Astrocyte of the spinal cord (primary cell): ENCODE measurements at regions not wholly inside any gene's neighbourhood (a gene's known extent, or its start where the extent isn't known, plus 50 kb on each side); places are given as distances from the start of the nearest gene placed in this dataset.

Experiments used
- DNase-seq: peaks from one replicate; pipeline ENCODE4 v3.0.0; 2011; ENCODE audit warnings: low read depth, low spot score
- H3K4me3 ChIP-seq: 2 replicates; pipeline ENCODE4 v1.5.1; 2011; ENCODE audit warnings: low read depth, mild to moderate bottlenecking, low read length, moderate library complexity
- in situ Hi-C: cut with HindIII; loops from 2 replicates; pipeline ENCODE4 v1.10.0; 2017; ENCODE audit warnings: low sequenced_read_pairs
- TF ChIP-seq, protein P1 (sequence below): IDR thresholded peaks from 2 replicates; pipeline ENCODE4 v1.5.1; 2012; ENCODE audit warnings: low read depth, mild to moderate bottlenecking, low read length, inconsistent platforms

DNA sequence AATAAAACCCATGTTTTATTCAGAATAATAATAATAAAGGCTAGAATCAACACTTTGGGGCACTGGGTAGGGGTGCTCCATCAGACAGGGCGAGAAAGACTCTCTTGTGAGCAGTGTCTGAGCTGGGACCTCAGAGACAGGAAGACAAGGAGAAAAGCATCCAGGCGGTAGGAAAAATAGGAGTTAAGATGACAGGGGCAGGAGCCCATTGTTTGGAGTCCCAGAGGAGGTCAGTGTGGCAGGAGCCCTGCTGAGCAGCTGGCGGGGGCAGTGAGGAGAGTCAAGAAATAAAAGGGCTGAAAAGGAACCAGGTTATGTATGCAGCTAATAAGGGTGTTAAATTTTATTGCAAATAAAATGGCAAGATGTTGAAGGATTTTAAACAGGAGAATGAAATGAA, 457.4 kb downstream of the FBXO15 start:
- in situ Hi-C loops: no loop called here
- no peak overlapping the region for H3K4me3 ChIP-seq
- no peak for DNase-seq
- TF ChIP-seq, protein P1, sequence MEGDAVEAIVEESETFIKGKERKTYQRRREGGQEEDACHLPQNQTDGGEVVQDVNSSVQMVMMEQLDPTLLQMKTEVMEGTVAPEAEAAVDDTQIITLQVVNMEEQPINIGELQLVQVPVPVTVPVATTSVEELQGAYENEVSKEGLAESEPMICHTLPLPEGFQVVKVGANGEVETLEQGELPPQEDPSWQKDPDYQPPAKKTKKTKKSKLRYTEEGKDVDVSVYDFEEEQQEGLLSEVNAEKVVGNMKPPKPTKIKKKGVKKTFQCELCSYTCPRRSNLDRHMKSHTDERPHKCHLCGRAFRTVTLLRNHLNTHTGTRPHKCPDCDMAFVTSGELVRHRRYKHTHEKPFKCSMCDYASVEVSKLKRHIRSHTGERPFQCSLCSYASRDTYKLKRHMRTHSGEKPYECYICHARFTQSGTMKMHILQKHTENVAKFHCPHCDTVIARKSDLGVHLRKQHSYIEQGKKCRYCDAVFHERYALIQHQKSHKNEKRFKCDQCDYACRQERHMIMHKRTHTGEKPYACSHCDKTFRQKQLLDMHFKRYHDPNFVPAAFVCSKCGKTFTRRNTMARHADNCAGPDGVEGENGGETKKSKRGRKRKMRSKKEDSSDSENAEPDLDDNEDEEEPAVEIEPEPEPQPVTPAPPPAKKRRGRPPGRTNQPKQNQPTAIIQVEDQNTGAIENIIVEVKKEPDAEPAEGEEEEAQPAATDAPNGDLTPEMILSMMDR: no peak

DNA sequence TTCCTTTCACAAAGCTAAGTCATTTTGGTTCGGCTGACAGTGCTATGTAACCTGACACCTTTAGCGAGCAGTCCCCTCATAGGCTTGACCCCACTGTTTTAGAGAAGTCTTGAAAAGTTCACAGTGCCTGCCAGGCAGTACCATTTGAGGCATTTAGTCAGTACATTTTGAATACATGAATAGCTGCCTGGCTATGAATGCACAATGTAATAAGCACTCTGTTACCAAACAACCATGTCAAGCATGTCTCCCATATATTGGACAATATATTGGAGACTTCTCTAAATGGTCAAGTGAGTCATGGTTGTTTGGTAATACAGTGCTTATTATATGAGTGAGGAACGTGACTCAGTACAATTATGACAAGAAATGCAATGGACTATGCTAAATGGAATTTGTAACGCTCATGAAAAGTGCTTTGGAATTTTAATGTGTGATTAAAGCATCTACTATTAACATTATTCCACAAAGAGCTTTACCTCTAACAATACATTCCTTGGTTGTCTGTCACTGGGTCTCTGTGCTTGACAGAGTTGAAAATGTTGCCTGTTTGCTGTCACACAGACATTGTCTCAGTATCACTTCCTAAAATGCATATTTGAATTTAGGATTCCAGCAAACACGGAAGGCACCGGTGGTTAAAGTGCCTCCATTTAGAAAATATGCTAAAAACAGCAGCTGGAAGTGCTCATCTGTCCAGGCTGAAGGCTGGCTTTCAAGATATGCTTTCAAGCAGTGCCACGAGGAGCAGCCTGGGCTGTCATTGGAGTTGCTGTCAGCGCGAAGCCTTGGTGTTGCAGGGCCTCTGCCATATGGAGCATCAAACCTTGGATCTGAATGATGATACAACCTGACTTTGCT, 458.6 kb downstream of the FBXO15 start:
- no peak overlapping the region for H3K4me3 ChIP-seq
- DNase-seq: peak; percentile 93
- in situ Hi-C loops: no loop called here
- TF ChIP-seq, protein P1: no peak

DNA sequence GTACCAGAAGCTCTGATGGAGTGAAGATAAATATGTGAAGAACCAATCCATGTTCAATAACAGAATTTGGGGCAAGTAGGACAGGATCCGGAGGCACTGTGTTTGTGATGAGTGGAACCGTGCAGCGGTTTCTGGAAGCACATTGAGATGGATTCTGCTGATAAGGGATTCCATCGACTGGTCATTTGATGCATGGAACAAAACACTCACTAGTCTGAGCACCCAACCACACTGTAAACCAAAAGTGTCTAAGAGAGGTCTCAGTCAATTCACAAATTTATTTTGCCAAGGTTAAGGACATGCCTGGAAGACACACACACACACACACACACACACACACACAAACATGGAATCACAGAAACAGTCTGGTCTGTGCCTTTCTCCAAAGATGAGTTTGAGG, 459.5 kb downstream of the FBXO15 start:
- in situ Hi-C loops: no loop called here
- DNase-seq: no peak
- TF ChIP-seq, protein P1: no peak
- no peak overlapping the region for H3K4me3 ChIP-seq

DNA sequence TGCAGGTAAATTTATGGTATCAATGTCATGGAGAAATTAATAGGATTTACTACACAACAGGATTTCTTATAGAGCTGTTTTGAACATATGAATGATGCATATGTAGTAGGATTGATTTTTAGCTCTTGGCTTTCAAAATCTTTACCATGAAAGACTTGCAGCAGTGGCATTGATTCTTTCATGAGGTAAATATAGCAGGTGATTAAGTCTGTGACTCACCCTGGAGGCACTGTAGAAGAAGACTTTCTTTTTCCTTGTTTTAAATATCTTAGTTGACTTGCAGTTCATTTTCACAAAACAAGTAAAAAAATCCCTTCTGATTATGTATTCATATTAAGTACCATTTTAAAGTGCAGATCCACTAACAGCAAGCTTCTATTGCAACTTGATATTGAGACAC, 463.0 kb downstream of the FBXO15 start:
- peak; percentile 55 for DNase-seq
- H3K4me3 ChIP-seq: no peak overlapping the region
- in situ Hi-C loops: no loop called here
- TF ChIP-seq, protein P1: no peak

DNA sequence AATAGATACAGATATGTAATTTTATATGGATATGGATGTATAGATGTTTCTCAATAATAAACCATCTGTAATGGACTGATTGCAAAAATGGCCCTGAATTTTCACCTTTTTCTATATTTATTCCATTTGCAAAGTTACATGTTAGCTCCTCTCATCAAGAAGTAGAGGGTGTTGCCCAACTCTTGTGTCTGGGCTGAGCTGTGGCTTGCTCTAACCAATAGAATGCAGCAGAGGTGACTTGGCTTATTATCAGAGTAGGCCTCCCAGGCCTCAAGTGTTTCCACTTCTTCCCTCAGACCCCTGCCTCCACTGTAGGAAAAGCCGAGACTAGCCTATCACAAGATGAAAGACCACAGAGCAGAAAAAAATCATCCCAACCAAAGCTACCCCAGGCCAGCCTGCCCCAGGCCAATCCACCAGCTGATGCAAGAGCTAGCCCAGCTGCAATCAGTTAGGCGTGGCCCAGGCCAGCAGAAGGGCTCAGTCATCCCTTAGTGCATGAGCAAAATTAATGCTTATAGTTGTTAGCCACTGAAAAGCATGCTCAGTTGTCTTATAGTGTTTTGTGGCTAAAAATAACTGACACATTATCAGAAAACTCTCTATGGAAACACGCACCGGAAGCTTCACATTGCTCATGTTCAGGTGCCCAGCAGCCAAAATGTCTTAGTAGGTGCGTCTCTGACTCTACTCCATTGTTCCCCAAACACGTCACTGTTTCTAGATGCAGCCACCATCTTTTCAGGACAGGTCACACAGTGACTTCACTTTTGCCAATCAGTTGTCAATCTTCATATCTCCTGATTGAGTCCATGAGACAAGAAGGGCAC, 464.0 kb downstream of the FBXO15 start:
- in situ Hi-C loops: no loop called here
- H3K4me3 ChIP-seq: no peak overlapping the region
- TF ChIP-seq, protein P1: no peak
- no peak for DNase-seq

DNA sequence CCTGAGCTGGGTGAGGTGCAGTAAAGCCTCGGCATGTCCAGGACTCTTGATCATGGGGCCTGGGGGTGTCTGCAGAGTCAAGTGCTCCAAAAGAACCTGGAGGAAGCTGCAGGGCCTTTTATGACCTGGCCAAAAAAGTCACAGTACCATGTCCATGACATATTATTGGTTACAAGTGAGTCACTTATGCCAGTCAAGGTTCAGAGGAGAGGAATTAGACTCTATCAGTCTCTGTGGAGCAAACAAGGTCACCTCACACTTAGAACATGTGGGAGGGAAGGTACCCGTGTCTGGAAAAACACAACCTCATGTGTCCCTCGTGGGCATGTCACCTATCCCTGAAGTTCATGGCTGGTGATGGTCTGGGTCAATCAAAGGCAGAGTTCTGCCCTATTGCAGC, 465.7 kb downstream of the FBXO15 start:
- TF ChIP-seq, protein P1: no peak
- no peak overlapping the region for H3K4me3 ChIP-seq
- in situ Hi-C loops: no loop called here
- DNase-seq: no peak
